ENCODE measurements at regions not wholly inside any gene's neighbourhood (a gene's known extent, or its start where the extent isn't known, plus 50 kb on each side); places are given as distances from the start of the nearest gene placed in this dataset.

DNA sequence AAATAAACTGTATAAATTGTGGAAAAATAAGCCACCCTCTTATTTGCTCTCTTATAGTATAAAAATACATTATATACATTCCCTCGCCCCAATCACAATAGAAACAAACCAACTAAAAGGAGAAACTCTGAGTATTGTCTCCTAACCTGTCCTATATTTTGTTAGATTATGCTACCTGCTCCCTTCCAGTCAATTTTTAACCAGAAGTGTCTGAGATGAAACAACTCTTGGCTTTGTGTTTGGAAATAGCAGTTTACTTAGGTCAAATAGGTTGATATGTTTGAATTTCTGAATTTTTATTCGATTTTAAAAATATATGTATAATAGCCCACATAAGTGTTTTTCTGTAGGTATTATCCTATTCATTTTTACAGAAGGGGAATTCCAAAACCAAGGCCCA lies 475.0 kb upstream of the ZNF462 start:
- Histone ChIP-seq H3K9ac (ENCODE audit: insufficient read length, low read depth) (no peak overlapping the region), H3K4me1 (ENCODE audit: insufficient read depth, insufficient read length) (no peaks in the 10 kb centered on the region), H3K27me3 (ENCODE audit: insufficient read depth, insufficient read length) (no peaks in the 10 kb centered on the region), H3K4me3 (ENCODE audit: insufficient read length, low read depth) (no peak overlapping the region), H3K36me3 (ENCODE audit: insufficient read depth, insufficient read length, low read length) (no peaks in the 10 kb centered on the region), H3K9me3 (ENCODE audit: insufficient read depth, low read length) (no peaks in the 10 kb centered on the region)
- DNase-seq (ENCODE audit: low read depth, low spot score) = no peak
- no peak for TF ChIP-seq YY1 (IDR thresholded peaks at IDR 0.05; ENCODE audit: insufficient read depth, insufficient read length)
- no peak for TF ChIP-seq ZNF274 (IDR thresholded peaks at IDR 0.05; ENCODE audit: low read depth, low read length)
- TF ChIP-seq SUZ12 (IDR thresholded peaks at IDR 0.05; ENCODE audit: extremely low read depth, insufficient read depth, insufficient read length) = no peak

DNA sequence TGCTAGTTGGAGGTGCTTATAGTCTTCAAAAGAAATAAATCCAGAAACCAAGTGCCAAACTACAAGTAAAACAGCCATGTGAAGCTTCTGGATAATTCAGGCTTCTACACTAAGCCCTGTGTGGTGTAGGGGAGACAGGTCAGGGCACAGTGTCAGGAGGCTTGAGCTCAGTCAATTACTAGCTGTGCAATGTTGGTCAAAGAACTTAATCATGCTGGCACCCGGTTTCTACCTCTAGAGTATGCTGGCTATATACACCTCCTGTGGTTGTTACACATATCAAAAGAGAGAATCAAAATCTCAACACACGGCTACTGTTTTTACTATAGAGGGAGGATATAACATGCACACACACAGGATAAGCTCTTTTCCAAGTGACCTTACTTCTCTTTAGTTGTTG lies 469.7 kb upstream of the ZNF462 start:
- Histone ChIP-seq H3K9ac (ENCODE audit: insufficient read length, low read depth) (no peak overlapping the region), H3K9me3 (ENCODE audit: insufficient read depth, low read length) (no peaks in the 10 kb centered on the region), H3K4me1 (ENCODE audit: insufficient read depth, insufficient read length) (no peaks in the 10 kb centered on the region), H3K36me3 (ENCODE audit: insufficient read depth, insufficient read length, low read length) (no peaks in the 10 kb centered on the region), H3K4me3 (ENCODE audit: insufficient read length, low read depth) (no peak overlapping the region), H3K27me3 (ENCODE audit: insufficient read depth, insufficient read length) (no peaks in the 10 kb centered on the region)
- no peak for DNase-seq (ENCODE audit: low read depth, low spot score)
- no peak for TF ChIP-seq YY1 (IDR thresholded peaks at IDR 0.05; ENCODE audit: insufficient read depth, insufficient read length)
- TF ChIP-seq SUZ12 (IDR thresholded peaks at IDR 0.05; ENCODE audit: extremely low read depth, insufficient read depth, insufficient read length) = no peak
- no peak for TF ChIP-seq ZNF274 (IDR thresholded peaks at IDR 0.05; ENCODE audit: low read depth, low read length)

DNA sequence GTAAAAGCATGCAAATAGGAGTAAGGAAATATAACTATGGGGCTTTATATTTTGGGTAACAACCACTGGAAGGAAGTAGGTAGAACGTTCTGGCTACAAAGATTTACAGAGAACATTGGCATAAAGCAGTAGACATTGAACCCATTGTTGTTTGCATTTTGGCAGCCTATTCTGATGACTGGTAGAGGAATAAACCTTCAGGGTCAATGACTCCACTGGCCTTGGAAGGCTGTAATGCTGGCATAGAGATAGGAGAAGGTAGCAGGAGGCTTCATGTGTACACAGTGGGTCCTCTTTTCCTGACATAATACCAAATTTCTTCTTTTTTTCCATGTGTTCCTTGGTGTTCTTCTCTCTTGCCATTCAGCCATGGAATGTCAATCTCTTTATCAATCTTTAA lies 462.8 kb upstream of the ZNF462 start:
- Histone ChIP-seq H3K9me3 (ENCODE audit: insufficient read depth, low read length) (no peaks in the 10 kb centered on the region), H3K36me3 (ENCODE audit: insufficient read depth, insufficient read length, low read length) (no peaks in the 10 kb centered on the region), H3K27me3 (ENCODE audit: insufficient read depth, insufficient read length) (no peaks in the 10 kb centered on the region), H3K9ac (ENCODE audit: insufficient read length, low read depth) (no peak overlapping the region), H3K4me3 (ENCODE audit: insufficient read length, low read depth) (no peak overlapping the region), H3K4me1 (ENCODE audit: insufficient read depth, insufficient read length) (no peaks in the 10 kb centered on the region)
- TF ChIP-seq ZNF274 (IDR thresholded peaks at IDR 0.05; ENCODE audit: low read depth, low read length) = no peak
- TF ChIP-seq YY1 (IDR thresholded peaks at IDR 0.05; ENCODE audit: insufficient read depth, insufficient read length) = no peak
- TF ChIP-seq SUZ12 (IDR thresholded peaks at IDR 0.05; ENCODE audit: extremely low read depth, insufficient read depth, insufficient read length) = no peak
- no peak for DNase-seq (ENCODE audit: low read depth, low spot score)

DNA sequence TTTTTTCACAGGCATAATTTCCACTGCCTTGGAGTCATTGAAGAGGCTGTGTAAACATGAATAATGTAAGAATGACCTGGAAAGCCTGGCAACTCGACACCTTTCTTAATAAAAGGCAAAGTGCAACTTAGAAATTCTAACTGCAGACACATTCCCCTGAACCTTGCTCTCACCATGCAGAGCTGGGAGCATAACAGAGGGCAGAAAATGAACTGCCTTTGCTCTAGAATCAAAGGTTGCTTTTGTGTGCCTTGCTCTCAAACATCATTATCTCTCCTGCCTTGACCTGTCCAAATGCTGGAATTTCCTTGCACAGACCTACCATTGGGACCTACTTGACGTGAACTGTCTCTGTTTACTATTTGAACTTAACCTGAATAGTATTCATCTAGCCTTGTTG lies 462.0 kb upstream of the ZNF462 start:
- TF ChIP-seq SUZ12 (IDR thresholded peaks at IDR 0.05; ENCODE audit: extremely low read depth, insufficient read depth, insufficient read length) = no peak
- Histone ChIP-seq H3K4me1 (ENCODE audit: insufficient read depth, insufficient read length) (no peaks in the 10 kb centered on the region), H3K9ac (ENCODE audit: insufficient read length, low read depth) (no peak overlapping the region), H3K4me3 (ENCODE audit: insufficient read length, low read depth) (no peak overlapping the region), H3K27me3 (ENCODE audit: insufficient read depth, insufficient read length) (no peaks in the 10 kb centered on the region), H3K36me3 (ENCODE audit: insufficient read depth, insufficient read length, low read length) (no peaks in the 10 kb centered on the region), H3K9me3 (ENCODE audit: insufficient read depth, low read length) (no peaks in the 10 kb centered on the region)
- no peak for DNase-seq (ENCODE audit: low read depth, low spot score)

DNA sequence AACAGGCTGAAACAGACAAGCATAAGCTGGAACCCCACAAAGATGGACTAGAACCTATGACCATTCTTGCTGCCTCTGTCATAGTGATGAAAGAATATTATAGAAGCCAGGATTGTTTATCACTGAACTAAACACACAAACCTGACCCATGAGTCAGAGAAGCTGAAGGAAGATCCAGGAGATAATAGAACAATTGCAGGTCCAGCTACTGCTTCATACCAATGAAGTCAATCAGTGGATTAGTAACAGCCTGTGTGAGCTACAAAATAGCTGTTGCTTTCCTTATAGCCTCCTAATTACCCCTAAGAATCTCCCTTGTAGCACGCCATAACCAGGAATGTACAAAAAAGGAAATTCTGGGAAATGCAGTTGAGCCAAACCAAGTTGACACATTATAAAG lies 459.9 kb upstream of the ZNF462 start:
- no peaks in the 10 kb centered on the region for H3K9me3 ChIP-seq (ENCODE audit: insufficient read depth, low read length)
- H3K27me3 ChIP-seq (ENCODE audit: insufficient read depth, insufficient read length) = no peaks in the 10 kb centered on the region
- no peak for TF ChIP-seq YY1 (IDR thresholded peaks at IDR 0.05; ENCODE audit: insufficient read depth, insufficient read length)
- TF ChIP-seq ZNF274 (IDR thresholded peaks at IDR 0.05; ENCODE audit: low read depth, low read length) = no peak
- no peak for TF ChIP-seq SUZ12 (IDR thresholded peaks at IDR 0.05; ENCODE audit: extremely low read depth, insufficient read depth, insufficient read length)
- H3K9ac ChIP-seq (ENCODE audit: insufficient read length, low read depth) = no peak overlapping the region
- no peak for DNase-seq (ENCODE audit: low read depth, low spot score)
- no peaks in the 10 kb centered on the region for H3K36me3 ChIP-seq (ENCODE audit: insufficient read depth, insufficient read length, low read length)
- H3K4me1 ChIP-seq (ENCODE audit: insufficient read depth, insufficient read length) = no peaks in the 10 kb centered on the region
- no peak overlapping the region for H3K4me3 ChIP-seq (ENCODE audit: insufficient read length, low read depth)

DNA sequence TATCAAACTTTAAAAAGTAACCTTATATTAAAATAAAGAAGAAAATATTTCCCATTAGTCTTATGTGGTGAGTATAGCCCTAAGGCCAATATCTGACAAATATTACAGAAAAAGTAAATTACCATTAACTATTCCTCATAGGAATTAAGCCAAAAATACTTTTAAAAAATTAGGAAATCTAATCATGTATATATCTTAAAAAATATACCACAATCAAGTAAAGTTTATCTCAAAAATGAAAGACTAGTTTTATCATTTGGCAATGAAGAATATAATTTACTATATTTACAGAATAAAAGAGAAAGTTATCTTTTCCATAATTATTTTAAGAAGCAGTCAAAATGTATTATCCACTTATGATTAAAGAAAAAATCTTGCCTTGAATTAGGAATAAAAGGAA lies 458.8 kb upstream of the ZNF462 start:
- DNase-seq (ENCODE audit: low read depth, low spot score) = no peak
- Histone ChIP-seq H3K4me1 (ENCODE audit: insufficient read depth, insufficient read length) (no peaks in the 10 kb centered on the region), H3K27me3 (ENCODE audit: insufficient read depth, insufficient read length) (no peaks in the 10 kb centered on the region), H3K9ac (ENCODE audit: insufficient read length, low read depth) (no peak overlapping the region), H3K9me3 (ENCODE audit: insufficient read depth, low read length) (no peaks in the 10 kb centered on the region), H3K36me3 (ENCODE audit: insufficient read depth, insufficient read length, low read length) (no peaks in the 10 kb centered on the region), H3K4me3 (ENCODE audit: insufficient read length, low read depth) (no peak overlapping the region)
- TF ChIP-seq ZNF274 (IDR thresholded peaks at IDR 0.05; ENCODE audit: low read depth, low read length) (no peak), SUZ12 (IDR thresholded peaks at IDR 0.05; ENCODE audit: extremely low read depth, insufficient read depth, insufficient read length) (no peak)

DNA sequence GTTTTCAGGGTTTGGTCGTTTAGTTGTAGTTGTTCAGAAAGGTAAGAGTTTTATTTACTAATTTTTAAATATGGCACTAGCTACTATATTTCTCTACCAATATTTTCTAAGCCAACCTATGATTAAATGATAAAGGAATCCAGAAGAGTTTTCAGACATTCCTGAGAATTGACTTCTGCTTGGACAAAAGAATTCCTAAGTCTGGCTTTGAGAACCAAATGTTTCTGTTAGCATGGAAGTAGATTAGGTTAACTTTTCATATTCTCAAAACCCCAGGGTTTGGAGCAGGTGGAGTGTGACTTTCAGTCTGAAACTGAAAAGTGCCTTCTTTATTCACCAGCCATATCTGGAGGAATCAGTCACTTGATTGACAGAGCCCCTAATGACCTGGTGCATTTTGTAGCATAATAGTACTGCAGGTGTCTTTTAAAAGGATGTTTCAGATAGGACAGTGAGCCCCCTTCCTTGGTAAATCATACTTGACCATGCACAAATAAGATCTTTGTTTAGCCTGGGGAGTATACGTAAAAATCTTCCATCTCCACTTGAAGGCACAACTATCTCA lies 457.0 kb upstream of the ZNF462 start:
- no peaks in the 10 kb centered on the region for H3K36me3 ChIP-seq (ENCODE audit: insufficient read depth, insufficient read length, low read length)
- no peaks in the 10 kb centered on the region for H3K27me3 ChIP-seq (ENCODE audit: insufficient read depth, insufficient read length)
- DNase-seq (ENCODE audit: low read depth, low spot score) = no peak
- no peak overlapping the region for H3K9ac ChIP-seq (ENCODE audit: insufficient read length, low read depth)
- no peak for TF ChIP-seq ZNF274 (IDR thresholded peaks at IDR 0.05; ENCODE audit: low read depth, low read length)
- TF ChIP-seq SUZ12 (IDR thresholded peaks at IDR 0.05; ENCODE audit: extremely low read depth, insufficient read depth, insufficient read length) = no peak
- TF ChIP-seq YY1 (IDR thresholded peaks at IDR 0.05; ENCODE audit: insufficient read depth, insufficient read length) = no peak
- no peaks in the 10 kb centered on the region for H3K9me3 ChIP-seq (ENCODE audit: insufficient read depth, low read length)
- no peaks in the 10 kb centered on the region for H3K4me1 ChIP-seq (ENCODE audit: insufficient read depth, insufficient read length)
- H3K4me3 ChIP-seq (ENCODE audit: insufficient read length, low read depth) = no peak overlapping the region

DNA sequence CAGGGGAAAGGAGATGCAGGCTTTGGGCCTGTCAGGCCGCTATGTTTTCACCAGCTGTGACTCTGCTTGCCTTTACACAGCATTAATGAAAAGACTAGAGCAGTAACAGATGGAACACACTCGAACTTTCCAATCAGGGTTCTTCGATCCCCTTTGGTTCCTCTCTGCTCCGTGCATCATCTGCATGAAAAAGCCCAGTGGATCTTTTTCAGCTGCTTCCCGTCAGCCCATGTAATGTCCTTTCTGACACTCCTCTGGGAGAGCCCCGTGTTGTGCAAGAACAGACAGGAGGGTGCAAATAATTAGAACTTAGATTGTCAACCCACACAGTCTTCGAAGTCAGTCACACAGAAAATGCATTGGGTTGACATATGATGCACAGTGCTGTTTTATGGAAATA lies 448.9 kb upstream of the ZNF462 start:
- Histone ChIP-seq H3K4me3 (ENCODE audit: insufficient read length, low read depth) (no peak overlapping the region), H3K9ac (ENCODE audit: insufficient read length, low read depth) (no peak overlapping the region), H3K9me3 (ENCODE audit: insufficient read depth, low read length) (no peaks in the 10 kb centered on the region), H3K36me3 (ENCODE audit: insufficient read depth, insufficient read length, low read length) (no peaks in the 10 kb centered on the region), H3K27me3 (ENCODE audit: insufficient read depth, insufficient read length) (no peaks in the 10 kb centered on the region), H3K4me1 (ENCODE audit: insufficient read depth, insufficient read length) (no peaks in the 10 kb centered on the region)
- no peak for DNase-seq (ENCODE audit: low read depth, low spot score)
- TF ChIP-seq YY1 (IDR thresholded peaks at IDR 0.05; ENCODE audit: insufficient read depth, insufficient read length) (no peak), ZNF274 (IDR thresholded peaks at IDR 0.05; ENCODE audit: low read depth, low read length) (no peak), SUZ12 (IDR thresholded peaks at IDR 0.05; ENCODE audit: extremely low read depth, insufficient read depth, insufficient read length) (no peak)
